Astrocyte of the spinal cord (primary cell): ENCODE measurements at regions not wholly inside any gene's neighbourhood (a gene's known extent, or its start where the extent isn't known, plus 50 kb on each side); places are given as distances from the start of the nearest gene placed in this dataset.
"Not testable (repeated sequence)": the region's sequence is repeated elsewhere in the genome, so short reads cannot be mapped to it uniquely, and the experiment has no call there.

Experiments used
- DNase-seq: peaks from one replicate; pipeline ENCODE4 v3.0.0; 2011; ENCODE audit warnings: low read depth, low spot score
- H3K4me3 ChIP-seq: 2 replicates; pipeline ENCODE4 v1.5.1; 2011; ENCODE audit warnings: low read depth, mild to moderate bottlenecking, low read length, moderate library complexity
- CTCF ChIP-seq: IDR thresholded peaks from 2 replicates; pipeline ENCODE4 v1.5.1; 2012; ENCODE audit warnings: low read depth, mild to moderate bottlenecking, low read length, inconsistent platforms
- in situ Hi-C: cut with HindIII; loops from 2 replicates; pipeline ENCODE4 v1.10.0; 2017; ENCODE audit warnings: low sequenced_read_pairs

DNA sequence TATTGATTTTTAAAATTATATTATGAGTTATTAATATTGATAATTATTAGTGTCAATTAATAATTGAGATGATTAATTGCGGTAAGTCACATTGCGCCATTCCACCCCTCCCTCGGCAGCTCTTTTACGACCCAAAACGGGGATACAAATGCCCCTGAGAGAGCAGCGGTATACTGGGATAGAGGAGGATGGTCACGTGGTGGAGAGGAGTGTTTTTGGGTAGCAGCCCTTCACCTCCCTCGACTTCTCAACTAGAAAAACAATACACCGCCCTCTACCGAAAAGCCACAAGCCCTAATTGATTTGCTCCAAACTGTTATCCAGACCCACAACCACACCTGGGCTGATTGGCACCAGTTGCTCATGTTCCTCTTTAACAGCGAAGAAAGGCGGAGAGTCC is 71.0 kb downstream of the DAPL1 start:
- DNase-seq, in situ Hi-C loops, H3K4me3 ChIP-seq: not testable (repeated sequence)

DNA sequence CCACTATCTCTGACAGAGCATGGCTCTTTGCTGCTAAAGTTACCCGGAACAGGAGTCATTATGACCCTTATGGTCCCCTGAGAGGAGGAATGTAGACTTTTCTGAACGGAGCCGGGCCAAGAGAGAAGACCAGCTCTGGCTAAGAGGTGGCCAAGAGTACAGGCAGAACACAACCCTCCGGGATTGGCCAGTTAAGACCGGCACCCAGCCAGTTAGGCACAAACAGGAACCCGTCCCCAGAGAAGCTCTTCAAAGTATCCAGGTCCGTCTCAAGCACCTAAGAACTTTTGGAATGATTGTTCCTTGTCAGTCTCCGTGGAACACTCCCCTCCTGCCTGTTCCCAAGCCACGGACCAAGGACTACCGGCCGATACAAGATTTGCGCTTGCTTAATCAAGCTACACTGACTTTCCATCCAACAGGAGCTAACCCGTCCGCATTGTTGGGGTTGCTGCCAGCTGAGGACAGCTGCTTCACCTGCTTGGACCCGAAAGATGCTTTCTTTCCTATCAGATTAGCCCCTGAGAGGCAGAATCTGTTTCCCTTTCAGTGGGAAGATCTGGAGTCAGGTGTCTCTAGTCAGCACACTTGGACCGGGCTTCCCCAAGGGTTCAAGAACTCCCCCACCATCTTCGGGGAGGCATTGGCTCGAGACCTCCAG is 72.5 kb downstream of the DAPL1 start:
- H3K4me3 ChIP-seq, in situ Hi-C loops, DNase-seq: not testable (repeated sequence)

GRCh38 chr2:158868386-158868785 is 73.3 kb downstream of the DAPL1 start:
- in situ Hi-C loops, DNase-seq, H3K4me3 ChIP-seq: not testable (repeated sequence)

DNA sequence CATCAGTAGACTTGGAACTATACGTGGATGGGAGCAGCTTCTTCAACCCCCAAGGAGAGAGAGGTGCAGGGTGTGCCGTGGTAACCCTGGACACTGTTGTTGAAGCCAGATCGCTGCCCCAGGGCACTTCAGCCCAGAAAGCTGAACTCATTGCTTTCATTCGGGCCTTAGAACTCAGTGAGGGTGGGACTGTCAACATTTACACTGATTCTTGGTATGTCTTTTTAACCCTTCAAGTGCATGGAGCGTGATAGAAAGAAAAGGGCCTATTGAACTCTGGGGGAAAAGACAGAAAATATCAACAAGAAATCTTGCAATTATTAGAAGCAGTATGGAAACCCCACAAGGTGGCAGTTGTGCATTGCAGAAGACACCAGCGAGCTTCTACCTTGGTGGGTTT is 74.0 kb downstream of the DAPL1 start:
- H3K4me3 ChIP-seq, DNase-seq, in situ Hi-C loops: not testable (repeated sequence)

GRCh38 chr2:158869609-158870008 is 74.5 kb downstream of the DAPL1 start:
- H3K4me3 ChIP-seq, DNase-seq, in situ Hi-C loops: not testable (repeated sequence)

DNA sequence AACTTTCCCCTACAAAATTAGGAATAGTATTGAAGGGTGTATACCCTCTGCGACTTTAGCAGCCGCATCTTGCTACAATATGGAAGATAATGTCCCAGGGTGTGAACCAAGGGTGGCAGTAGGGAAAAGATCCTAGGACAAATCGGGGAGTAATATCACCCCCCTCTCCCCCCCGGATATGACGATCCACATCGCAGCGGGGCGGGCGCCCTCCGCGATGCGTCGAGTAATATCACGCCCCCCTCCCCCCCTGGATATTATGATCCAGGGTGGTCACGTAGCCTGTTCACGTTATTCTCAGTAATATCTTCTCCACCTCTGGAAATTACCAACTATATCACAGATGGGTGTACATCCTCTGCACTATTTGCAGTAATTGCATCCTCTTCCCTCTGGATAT is 82.9 kb downstream of the DAPL1 start:
- in situ Hi-C loops: no loop called here
- no peak for DNase-seq
- H3K4me3 ChIP-seq: no peak overlapping the region
- TF ChIP-seq CTCF: no peak

GRCh38 chr2:158879229-158879903 is 84.2 kb downstream of the DAPL1 start:
- no peak for DNase-seq
- in situ Hi-C loops: no loop called here
- no peak overlapping the region for H3K4me3 ChIP-seq
- TF ChIP-seq CTCF: no peak

DNA sequence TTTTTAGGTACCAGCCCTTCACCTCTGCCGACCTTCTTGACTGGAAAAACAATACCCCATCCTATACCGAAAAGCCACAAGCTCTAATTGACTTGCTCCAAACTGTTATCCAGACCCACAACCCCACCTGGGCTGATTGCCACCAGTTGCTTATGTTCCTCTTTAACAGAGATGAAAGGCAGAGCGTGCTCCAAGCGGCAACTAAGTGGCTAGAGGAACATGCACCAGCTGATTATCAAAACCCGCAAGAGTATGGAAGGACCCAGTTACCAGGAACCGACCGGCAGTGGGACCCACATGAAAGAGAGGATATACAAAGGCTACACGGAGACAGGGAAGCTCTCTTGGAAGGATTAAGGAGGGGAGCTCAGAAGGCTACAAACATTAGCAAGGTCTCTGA is 86.1 kb upstream of the TANC1 start:
- TF ChIP-seq CTCF: no peak
- no peak for DNase-seq
- in situ Hi-C loops: no loop called here
- H3K4me3 ChIP-seq: no peak overlapping the region

GRCh38 chr2:158884552-158884951 is 83.9 kb upstream of the TANC1 start:
- H3K4me3 ChIP-seq, in situ Hi-C loops, DNase-seq: not testable (repeated sequence)

GRCh38 chr2:158885018-158885678 is 83.3 kb upstream of the TANC1 start:
- H3K4me3 ChIP-seq, in situ Hi-C loops, DNase-seq: not testable (repeated sequence)

GRCh38 chr2:158885679-158886050 is 82.8 kb upstream of the TANC1 start:
- in situ Hi-C loops, DNase-seq, H3K4me3 ChIP-seq: not testable (repeated sequence)
